ENCODE measurements at regions not wholly inside any gene's neighbourhood (a gene's known extent, or its start where the extent isn't known, plus 50 kb on each side); places are given as distances from the start of the nearest gene placed in this dataset.
A peak's percentile ranks its signal among the peaks of the same experiment; 100 is the strongest.

DNA sequence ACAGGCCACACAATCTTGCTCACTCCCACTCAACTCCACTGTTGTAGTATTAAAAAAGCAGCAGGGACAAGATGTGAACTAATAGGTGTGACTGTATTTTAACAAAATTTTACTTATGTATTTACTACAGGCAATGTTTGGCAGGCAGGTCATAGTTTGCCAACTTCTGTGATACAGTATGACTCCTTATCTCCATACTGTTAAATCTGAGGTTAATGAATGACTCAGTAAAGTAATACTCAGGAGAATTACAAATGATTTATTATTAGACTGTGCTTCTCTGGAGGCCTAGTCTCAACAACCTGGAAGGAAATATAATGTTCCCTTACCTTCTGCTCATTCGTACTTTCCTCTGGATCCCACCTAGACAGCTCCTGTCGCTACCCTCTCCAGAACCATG is 258.6 kb upstream of the KCNMB2 start:
- Histone ChIP-seq H3K27me3 (ENCODE audit: insufficient read depth in 3 of 3, low read length in 2 of 3) (no peaks in the 10 kb centered on the region), H3K36me3 (ENCODE audit: insufficient read depth in 1 of 2, low read depth in 1 of 2) (no peaks in the 10 kb centered on the region), H3K27ac (no peak overlapping the region), H3K9me3 (peaks cover 19% of the 10 kb centered on the region), H3K4me3 (no peak overlapping the region), H3K4me1 (no peaks in the 10 kb centered on the region)
- TF ChIP-seq, protein P1, sequence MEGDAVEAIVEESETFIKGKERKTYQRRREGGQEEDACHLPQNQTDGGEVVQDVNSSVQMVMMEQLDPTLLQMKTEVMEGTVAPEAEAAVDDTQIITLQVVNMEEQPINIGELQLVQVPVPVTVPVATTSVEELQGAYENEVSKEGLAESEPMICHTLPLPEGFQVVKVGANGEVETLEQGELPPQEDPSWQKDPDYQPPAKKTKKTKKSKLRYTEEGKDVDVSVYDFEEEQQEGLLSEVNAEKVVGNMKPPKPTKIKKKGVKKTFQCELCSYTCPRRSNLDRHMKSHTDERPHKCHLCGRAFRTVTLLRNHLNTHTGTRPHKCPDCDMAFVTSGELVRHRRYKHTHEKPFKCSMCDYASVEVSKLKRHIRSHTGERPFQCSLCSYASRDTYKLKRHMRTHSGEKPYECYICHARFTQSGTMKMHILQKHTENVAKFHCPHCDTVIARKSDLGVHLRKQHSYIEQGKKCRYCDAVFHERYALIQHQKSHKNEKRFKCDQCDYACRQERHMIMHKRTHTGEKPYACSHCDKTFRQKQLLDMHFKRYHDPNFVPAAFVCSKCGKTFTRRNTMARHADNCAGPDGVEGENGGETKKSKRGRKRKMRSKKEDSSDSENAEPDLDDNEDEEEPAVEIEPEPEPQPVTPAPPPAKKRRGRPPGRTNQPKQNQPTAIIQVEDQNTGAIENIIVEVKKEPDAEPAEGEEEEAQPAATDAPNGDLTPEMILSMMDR (IDR thresholded peaks at IDR 0.05): no peak
- no peak for DNase-seq
- 93 to 97% (median 97%) methylated on average over 2 of the region's 2 CpGs for WGBS, 3 donors
- intact Hi-C loops (cut with DNase I): no loop called here
- ATAC-seq: no peak

DNA sequence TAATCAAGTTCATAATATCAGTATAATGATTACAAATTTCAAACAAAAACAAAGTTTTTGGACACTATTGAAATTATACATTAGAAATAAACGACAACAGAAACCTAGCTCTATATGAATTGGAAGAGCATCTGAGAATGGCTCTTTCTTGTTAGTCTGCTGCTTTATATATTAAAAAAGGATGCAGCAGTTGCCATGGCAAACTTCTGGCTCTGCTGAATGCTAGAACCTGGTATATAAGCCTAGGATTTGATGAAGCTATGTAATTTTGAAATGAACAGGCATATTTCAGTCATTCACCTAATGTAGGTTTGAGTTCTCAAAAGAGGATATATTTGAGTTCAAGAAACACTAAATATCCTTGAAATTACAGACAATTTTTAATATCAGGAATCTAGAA is 252.7 kb upstream of the KCNMB2 start:
- H3K27me3 ChIP-seq (ENCODE audit: insufficient read depth in 3 of 3, low read length in 2 of 3): no peaks in the 10 kb centered on the region
- no peaks in the 10 kb centered on the region for H3K36me3 ChIP-seq (ENCODE audit: insufficient read depth in 1 of 2, low read depth in 1 of 2)
- H3K4me3 ChIP-seq: no peak overlapping the region
- ATAC-seq (no peak), DNase-seq (no peak)
- no peak overlapping the region for H3K27ac ChIP-seq
- H3K9me3 ChIP-seq: peaks cover 19% of the 10 kb centered on the region
- intact Hi-C loops (cut with DNase I): no loop called here
- WGBS, 3 donors: 91 to 97% (median 96%) methylated on average over 1 of the region's 1 CpG
- H3K4me1 ChIP-seq: no peaks in the 10 kb centered on the region
- TF ChIP-seq, protein P1 (IDR thresholded peaks at IDR 0.05): no peak

DNA sequence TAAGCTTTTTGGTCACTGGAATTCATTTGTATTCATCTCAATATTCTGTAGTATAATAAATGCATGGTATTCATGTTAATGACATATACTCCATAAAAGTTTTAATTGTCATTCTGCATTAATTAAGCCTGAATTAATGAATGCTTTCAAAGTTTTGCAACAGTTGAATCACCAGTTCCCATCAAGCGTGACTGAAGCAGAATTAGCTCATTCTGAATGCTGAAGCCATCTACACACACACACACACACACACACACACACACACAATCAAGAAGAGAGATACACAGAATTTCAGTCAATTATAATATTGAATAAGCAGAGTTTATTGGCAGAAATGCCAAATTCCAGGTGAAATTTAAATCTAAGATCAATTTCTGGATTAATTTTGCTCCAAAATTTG is 252.1 kb upstream of the KCNMB2 start:
- H3K4me3 ChIP-seq: no peak overlapping the region
- intact Hi-C loops (cut with DNase I): no loop called here
- no peaks in the 10 kb centered on the region for H3K4me1 ChIP-seq
- peaks cover 17% of the 10 kb centered on the region for H3K9me3 ChIP-seq
- 53 to 81% (median 63%) methylated on average over 1 of the region's 1 CpG for WGBS, 3 donors
- no peak for ATAC-seq
- no peak for DNase-seq
- no peak overlapping the region for H3K27ac ChIP-seq
- TF ChIP-seq, protein P1 (IDR thresholded peaks at IDR 0.05): no peak
- H3K27me3 ChIP-seq (ENCODE audit: insufficient read depth in 3 of 3, low read length in 2 of 3): no peaks in the 10 kb centered on the region
- H3K36me3 ChIP-seq (ENCODE audit: insufficient read depth in 1 of 2, low read depth in 1 of 2): no peaks in the 10 kb centered on the region

DNA sequence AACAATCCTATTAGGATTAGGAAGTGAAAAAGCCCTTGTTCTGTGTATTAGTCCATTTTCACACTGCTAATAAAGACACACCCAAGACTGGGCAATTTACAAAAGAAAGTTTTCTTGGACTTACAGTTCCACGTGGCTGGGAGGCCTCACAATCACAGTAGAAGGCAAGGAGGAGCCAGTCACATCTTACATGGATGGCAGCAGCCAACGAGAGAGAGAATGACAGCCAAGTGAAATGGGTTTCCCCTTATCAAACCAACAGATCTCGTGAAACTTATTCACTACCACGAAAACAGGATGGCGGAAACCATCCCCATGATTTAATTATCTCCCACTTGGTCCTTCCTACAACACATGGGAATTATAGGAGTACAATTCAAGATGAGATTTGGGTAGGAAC is 248.2 kb upstream of the KCNMB2 start:
- DNase-seq (no peak), ATAC-seq (no peak)
- TF ChIP-seq, protein P1 (IDR thresholded peaks at IDR 0.05): no peak
- no peak overlapping the region for H3K27ac ChIP-seq
- H3K36me3 ChIP-seq (ENCODE audit: insufficient read depth in 1 of 2, low read depth in 1 of 2): no peaks in the 10 kb centered on the region
- H3K9me3 ChIP-seq: no peaks in the 10 kb centered on the region
- H3K4me3 ChIP-seq: no peak overlapping the region
- H3K4me1 ChIP-seq: no peaks in the 10 kb centered on the region
- H3K27me3 ChIP-seq (ENCODE audit: insufficient read depth in 3 of 3, low read length in 2 of 3): no peaks in the 10 kb centered on the region
- intact Hi-C loops (cut with DNase I): no loop called here
- 79 to 93% (median 82%) methylated on average over 5 of the region's 5 CpGs for WGBS, 3 donors

DNA sequence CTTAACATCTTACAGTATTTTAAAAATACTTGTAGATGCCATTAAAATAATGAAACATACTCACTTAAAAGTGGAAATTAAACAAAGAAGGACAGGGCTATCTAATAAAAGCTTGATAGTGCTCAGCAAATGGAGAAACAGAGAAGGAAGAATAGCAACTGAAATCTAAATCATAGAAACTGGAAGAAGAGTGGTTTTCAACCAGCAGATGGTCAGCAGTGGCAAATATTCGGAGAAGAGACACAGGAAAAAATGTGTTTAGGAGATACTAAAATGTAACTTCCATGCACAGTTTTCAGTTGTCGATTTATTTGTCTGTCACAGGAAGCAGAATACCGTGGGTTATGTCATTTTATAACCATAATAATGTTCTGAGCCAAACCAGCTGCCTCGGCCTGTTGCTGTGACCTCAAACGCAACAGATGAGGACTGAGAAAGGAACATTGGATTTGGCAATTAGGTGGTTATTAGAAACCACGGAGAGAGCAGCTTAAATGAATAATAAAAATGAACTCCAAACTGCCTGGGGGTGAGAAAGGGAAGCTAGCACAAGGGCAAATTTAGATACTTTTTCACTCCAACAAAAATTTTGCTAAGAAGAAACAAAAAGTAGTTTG is 246.6 kb upstream of the KCNMB2 start:
- no peaks in the 10 kb centered on the region for H3K27me3 ChIP-seq (ENCODE audit: insufficient read depth in 3 of 3, low read length in 2 of 3)
- H3K36me3 ChIP-seq (ENCODE audit: insufficient read depth in 1 of 2, low read depth in 1 of 2): no peaks in the 10 kb centered on the region
- no peaks in the 10 kb centered on the region for H3K9me3 ChIP-seq
- no peaks in the 10 kb centered on the region for H3K4me1 ChIP-seq
- TF ChIP-seq, protein P1 (IDR thresholded peaks at IDR 0.05): no peak
- DNase-seq (peak in 1 of 2 donors; percentile 57), ATAC-seq (peak in 2 of 4 donors; percentile 44 to 59)
- intact Hi-C loops (cut with DNase I): no loop called here
- whole genome bisulfite sequencing, 3 donors: 15 to 24% (median 18%) methylated on average over 6 of the region's 6 CpGs
- no peak overlapping the region for H3K4me3 ChIP-seq
- no peak overlapping the region for H3K27ac ChIP-seq
